Gastrocnemius medialis (tissue), 4 donors: ENCODE measurements at regions not wholly inside any gene's neighbourhood (a gene's known extent, or its start where the extent isn't known, plus 50 kb on each side); places are given as distances from the start of the nearest gene placed in this dataset.

Experiments
- ATAC-seq, 2 donors: fragments of 150-250 bp; one replicate each; pipeline ENCODE4 v1.9.1; 2016
- DNase-seq, 2 donors: peaks; one replicate each; pipeline ENCODE4 v3.0.0-alpha.2; 2019
- H3K27ac ChIP-seq, 4 donors: fragments of 200-600 bp; sonication (generic); 1 replicate in 1 of 4; 2 replicates in 3 of 4; pipeline ENCODE4 v1.5.1; 2016 to 2018; ENCODE audit warnings: mild to moderate bottlenecking in 2 of 4, moderate library complexity in 1 of 4
- H3K27me3 ChIP-seq, 3 donors: fragments of 200-600 bp; sonication (generic) in 2 of 3; 1 replicate in 1 of 3; 2 replicates in 2 of 3; pipeline versions ENCODE4 v1.5.1 to v1.6.0; 2016 to 2019; ENCODE audit warnings: mild to moderate bottlenecking in 1 of 3, moderate library complexity in 1 of 3
- H3K36me3 ChIP-seq, 2 donors: fragments of 200-600 bp; sonication (generic) in 1 of 2; one replicate each; pipeline ENCODE4 v1.5.1; 2017 to 2018
- H3K4me1 ChIP-seq, 2 donors: fragments of 200-600 bp; sonication (generic) in 1 of 2; one replicate each; pipeline ENCODE4 v1.5.1; 2016 to 2017; ENCODE audit warnings: mild to moderate bottlenecking in 2 of 2
- H3K4me3 ChIP-seq, 4 donors: fragments of 200-600 bp; sonication (generic) in 3 of 4; 1 replicate in 1 of 4; 2 replicates in 3 of 4; pipeline ENCODE4 v1.5.1; 2016 to 2019; ENCODE audit warnings: mild to moderate bottlenecking in 2 of 4
- H3K9me3 ChIP-seq, 3 donors: fragments of 200-600 bp; sonication (generic) in 2 of 3; 1 replicate in 1 of 3; 2 replicates in 2 of 3; pipeline ENCODE4 v1.5.1; 2016 to 2019
- POLR2A ChIP-seq, 2 donors: fragments of 450-650 bp; IDR thresholded peaks; one replicate each; pipeline ENCODE4 v1.6.1; 2017; ENCODE audit warnings: antibody characterized with exemption in 2 of 2, mild to moderate bottlenecking in 2 of 2, moderate library complexity in 2 of 2
- in situ Hi-C, 4 donors: fragments of 200-750 bp; cut with MboI; loops; one replicate each; pipeline versions ENCODE4 v1.15.0 to v1.8.0; 2017; ENCODE audit warnings: low sequenced_read_pairs in 4 of 4
- intact Hi-C: fragments of 100-400 bp; cut with DNase I; formaldehyde crosslinking; loops from one replicate; pipeline ENCODE4 v1.15.1; 2023; ENCODE audit warnings: low total_unique reads
- TF ChIP-seq, protein P1 (sequence below), 5 experiments: fragments of 450-650 bp in 3 of 5; fragments of 200-600 bp in 2 of 5; sonication (generic) in 2 of 5; IDR thresholded peaks in 4 of 5; conservative IDR thresholded peaks in 1 of 5; 1 replicate in 4 of 5; 2 replicates in 1 of 5; pipeline ENCODE4 v1.5.1; 2016 to 2019; ENCODE audit warnings: antibody characterized with exemption in 5 of 5, mild to moderate bottlenecking in 3 of 5, moderate library complexity in 3 of 5

DNA sequence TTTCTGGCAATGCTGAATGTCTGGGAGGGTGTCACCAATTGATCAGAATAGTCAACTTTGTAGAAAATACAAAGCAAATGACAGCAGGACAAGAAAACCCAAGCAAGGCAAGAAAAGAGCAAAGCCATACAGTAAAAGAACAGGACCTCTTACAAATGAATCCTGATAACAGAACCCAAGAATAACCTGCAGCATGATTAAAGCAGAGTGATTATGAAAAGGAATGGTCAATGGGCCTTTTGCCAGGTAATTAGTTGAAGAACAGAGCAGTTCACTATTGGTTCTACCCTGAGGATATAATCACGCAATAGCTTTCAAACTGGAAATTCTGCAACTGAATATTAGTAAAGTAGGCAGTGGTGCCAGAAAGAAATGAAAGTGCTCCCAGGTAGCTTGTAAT is 319.8 kb downstream of the FRK start:
- in situ Hi-C loops (no loop called here), intact Hi-C loops (no loop called here)
- no peak overlapping the region for H3K27ac ChIP-seq

GRCh38 chr6:115735610-115736009 is 325.1 kb downstream of the FRK start:
- Histone ChIP-seq H3K27me3 (no peaks in the 10 kb centered on the region), H3K27ac (no peak overlapping the region), H3K4me3 (no peak overlapping the region), H3K9me3 (no peaks in the 10 kb centered on the region), H3K4me1 (no peaks in the 10 kb centered on the region), H3K36me3 (no peaks in the 10 kb centered on the region)
- DNase-seq: no peak
- in situ Hi-C loops (no loop called here), intact Hi-C loops (no loop called here)
- no peak for TF ChIP-seq POLR2A (IDR thresholded peaks at IDR 0.05)
- TF ChIP-seq, protein P1, sequence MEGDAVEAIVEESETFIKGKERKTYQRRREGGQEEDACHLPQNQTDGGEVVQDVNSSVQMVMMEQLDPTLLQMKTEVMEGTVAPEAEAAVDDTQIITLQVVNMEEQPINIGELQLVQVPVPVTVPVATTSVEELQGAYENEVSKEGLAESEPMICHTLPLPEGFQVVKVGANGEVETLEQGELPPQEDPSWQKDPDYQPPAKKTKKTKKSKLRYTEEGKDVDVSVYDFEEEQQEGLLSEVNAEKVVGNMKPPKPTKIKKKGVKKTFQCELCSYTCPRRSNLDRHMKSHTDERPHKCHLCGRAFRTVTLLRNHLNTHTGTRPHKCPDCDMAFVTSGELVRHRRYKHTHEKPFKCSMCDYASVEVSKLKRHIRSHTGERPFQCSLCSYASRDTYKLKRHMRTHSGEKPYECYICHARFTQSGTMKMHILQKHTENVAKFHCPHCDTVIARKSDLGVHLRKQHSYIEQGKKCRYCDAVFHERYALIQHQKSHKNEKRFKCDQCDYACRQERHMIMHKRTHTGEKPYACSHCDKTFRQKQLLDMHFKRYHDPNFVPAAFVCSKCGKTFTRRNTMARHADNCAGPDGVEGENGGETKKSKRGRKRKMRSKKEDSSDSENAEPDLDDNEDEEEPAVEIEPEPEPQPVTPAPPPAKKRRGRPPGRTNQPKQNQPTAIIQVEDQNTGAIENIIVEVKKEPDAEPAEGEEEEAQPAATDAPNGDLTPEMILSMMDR (IDR thresholded peaks at IDR 0.05 in 4 of 5, conservative IDR thresholded peaks at IDR 0.05 in 1 of 5): no peak
- ATAC-seq: no peak

More for the DNA sequence above, 319.8 kb downstream of the FRK start:
- H3K36me3 ChIP-seq: no peaks in the 10 kb centered on the region
- no peaks in the 10 kb centered on the region for H3K9me3 ChIP-seq
- DNase-seq: no peak
- no peak overlapping the region for H3K4me3 ChIP-seq
- H3K27me3 ChIP-seq: no peaks in the 10 kb centered on the region
- no peak for ATAC-seq
- H3K4me1 ChIP-seq: no peaks in the 10 kb centered on the region
- no peak for TF ChIP-seq POLR2A (IDR thresholded peaks at IDR 0.05)
- TF ChIP-seq, protein P1 (IDR thresholded peaks at IDR 0.05 in 4 of 5, conservative IDR thresholded peaks at IDR 0.05 in 1 of 5): no peak

DNA sequence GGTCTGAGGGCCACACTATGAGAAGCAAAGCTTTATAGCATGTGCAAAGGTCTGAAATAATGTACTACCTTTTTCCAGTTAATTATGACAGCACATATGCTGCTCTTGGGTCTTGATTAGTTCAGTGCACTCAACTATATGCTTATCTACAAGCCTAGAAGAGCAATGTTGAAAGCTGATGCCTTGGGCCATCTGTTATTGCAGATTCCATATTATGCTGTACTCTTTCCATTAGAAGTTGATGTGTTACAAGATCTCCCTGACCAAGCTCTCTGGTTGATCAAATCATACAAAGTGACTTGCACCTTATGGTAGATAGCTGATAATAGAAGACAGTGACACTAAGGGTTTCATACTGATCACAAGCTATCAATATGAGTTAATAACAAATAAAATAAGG is 327.3 kb downstream of the FRK start:
- H3K27me3 ChIP-seq: no peaks in the 10 kb centered on the region
- no peak overlapping the region for H3K4me3 ChIP-seq
- intact Hi-C loops (no loop called here), in situ Hi-C loops (no loop called here)
- DNase-seq (no peak), ATAC-seq (no peak)
- H3K9me3 ChIP-seq: no peaks in the 10 kb centered on the region
- TF ChIP-seq, protein P1 (IDR thresholded peaks at IDR 0.05 in 4 of 5, conservative IDR thresholded peaks at IDR 0.05 in 1 of 5): no peak
- TF ChIP-seq POLR2A (IDR thresholded peaks at IDR 0.05): no peak
- no peak overlapping the region for H3K27ac ChIP-seq
- no peaks in the 10 kb centered on the region for H3K4me1 ChIP-seq
- H3K36me3 ChIP-seq: no peaks in the 10 kb centered on the region

DNA sequence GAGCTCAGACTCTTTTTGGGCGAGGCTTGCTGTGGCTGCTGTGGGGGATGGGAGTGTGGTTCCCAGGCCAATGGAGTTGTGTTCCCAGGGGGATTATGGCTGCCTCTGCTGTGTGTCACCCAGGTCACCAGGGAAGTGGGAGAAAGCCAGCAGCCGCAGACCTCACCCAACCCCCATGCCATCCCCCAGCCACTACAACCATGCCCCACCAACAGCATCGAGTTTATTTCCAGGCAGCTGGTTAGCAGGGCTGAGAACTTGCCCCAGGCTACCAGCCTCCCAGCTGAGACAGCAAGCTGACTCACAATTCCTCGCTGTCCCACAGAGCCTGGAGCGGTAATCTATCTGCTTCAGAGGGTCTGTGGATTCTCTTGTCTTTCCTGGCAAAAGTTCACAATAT is 331.7 kb downstream of the FRK start:
- Histone ChIP-seq H3K36me3 (no peaks in the 10 kb centered on the region), H3K27ac (no peak overlapping the region), H3K4me3 (no peak overlapping the region), H3K9me3 (no peaks in the 10 kb centered on the region), H3K27me3 (no peaks in the 10 kb centered on the region), H3K4me1 (no peaks in the 10 kb centered on the region)
- intact Hi-C loops (no loop called here), in situ Hi-C loops (no loop called here)
- ATAC-seq (no peak), DNase-seq (no peak)
- TF ChIP-seq, protein P1 (IDR thresholded peaks at IDR 0.05 in 4 of 5, conservative IDR thresholded peaks at IDR 0.05 in 1 of 5): no peak
- no peak for TF ChIP-seq POLR2A (IDR thresholded peaks at IDR 0.05)

GRCh38 chr6:115728171-115728570 is 332.5 kb downstream of the FRK start:
- Histone ChIP-seq H3K4me3 (no peak overlapping the region), H3K4me1 (no peaks in the 10 kb centered on the region), H3K27ac (no peak overlapping the region), H3K36me3 (no peaks in the 10 kb centered on the region), H3K27me3 (no peaks in the 10 kb centered on the region), H3K9me3 (no peaks in the 10 kb centered on the region)
- intact Hi-C loops (no loop called here), in situ Hi-C loops (no loop called here)
- no peak for TF ChIP-seq POLR2A (IDR thresholded peaks at IDR 0.05)
- TF ChIP-seq, protein P1 (IDR thresholded peaks at IDR 0.05 in 4 of 5, conservative IDR thresholded peaks at IDR 0.05 in 1 of 5): no peak
- DNase-seq (no peak), ATAC-seq (no peak)
